NCI-H1417 (cell line): ENCODE measurements at regions not wholly inside any gene's neighbourhood (a gene's known extent, or its start where the extent isn't known, plus 50 kb on each side); places are given as distances from the start of the nearest gene placed in this dataset.
A peak's percentile ranks its signal among the peaks of the same experiment; 100 is the strongest.

ENCODE experiments used
- DNase-seq, 3 experiments: peaks; one replicate each; lab custom pipeline; 2025; lab: John Stamatoyannopoulos, UW

DNA sequence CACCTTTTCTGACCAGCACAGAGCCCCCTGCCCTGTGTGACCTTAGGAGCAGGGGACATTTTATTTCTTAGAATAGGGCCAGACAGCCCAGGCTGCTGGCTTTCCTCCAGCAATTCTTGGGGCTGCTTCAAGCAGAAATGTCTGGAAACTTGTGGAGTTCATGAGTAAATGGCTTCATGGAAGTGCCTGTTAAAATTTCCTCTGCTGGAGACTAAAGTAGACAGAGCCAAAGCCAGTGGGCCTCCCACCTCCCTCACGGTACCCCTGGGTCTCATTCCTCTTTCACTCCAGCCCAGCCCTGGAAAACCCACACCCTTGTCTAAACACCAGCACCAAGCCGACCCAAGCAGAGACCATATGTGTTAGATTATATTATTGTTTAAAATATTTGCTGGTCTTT, 505.5 kb upstream of the ZMIZ1 start:
- no peak for DNase-seq

DNA sequence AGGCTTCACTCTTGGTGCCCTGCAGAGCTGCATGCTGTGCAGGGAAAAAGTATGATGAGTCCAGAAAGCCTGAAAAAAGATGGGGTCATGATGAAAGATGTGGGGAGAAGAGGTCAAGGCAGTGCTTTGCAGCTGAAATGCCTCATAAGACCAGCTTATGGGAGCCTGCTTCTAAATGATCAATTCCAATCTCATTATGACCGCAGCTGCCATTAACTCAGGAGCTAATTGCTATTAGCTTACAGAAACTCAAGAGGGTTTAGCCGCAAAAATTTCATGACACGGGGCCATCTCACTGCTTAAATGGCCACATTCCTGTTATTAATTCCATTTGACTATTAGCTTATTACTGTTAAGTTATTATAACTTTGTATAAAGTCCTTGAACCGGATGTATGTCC, 502.9 kb upstream of the ZMIZ1 start:
- no peak for DNase-seq

DNA sequence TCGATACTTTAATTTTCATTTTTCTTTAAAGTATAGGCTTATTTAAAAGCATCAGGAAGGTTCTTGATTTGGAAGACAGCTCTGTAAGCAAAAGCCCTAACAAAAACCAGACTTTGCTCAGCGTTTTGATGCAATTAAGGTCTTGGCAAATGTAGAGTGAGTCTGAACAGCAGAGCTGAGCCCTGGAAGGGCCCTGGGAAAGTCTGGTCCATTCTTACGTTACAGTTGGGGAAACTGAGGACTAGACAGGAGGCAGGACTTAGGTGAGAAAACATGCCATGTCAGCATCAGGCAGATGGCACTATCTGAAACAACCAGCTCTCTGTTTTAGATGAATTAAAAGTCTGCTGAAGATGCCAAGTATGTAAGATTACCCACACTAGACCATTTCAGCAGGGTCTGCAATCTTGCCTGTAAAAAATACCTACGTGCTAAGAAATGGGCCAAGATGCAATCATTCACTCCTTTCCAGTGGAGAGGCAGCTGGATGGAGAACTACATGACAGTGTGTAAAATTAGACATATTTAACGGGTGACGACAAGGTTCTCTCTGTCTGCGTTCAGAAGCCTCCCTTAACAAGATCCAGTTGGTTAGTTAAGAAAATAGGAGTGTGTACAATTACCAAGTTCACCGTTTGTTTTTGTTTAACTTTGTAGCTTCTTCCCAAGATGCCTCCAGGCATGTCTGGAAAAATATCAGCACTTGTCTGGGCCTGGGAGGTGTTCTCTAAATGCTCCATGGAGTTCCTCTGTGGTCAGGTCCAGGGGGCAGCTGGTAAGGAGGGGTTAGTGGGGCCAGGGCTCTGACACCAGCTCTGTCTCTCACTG, 502.3 kb upstream of the ZMIZ1 start:
- DNase-seq, result no peak

DNA sequence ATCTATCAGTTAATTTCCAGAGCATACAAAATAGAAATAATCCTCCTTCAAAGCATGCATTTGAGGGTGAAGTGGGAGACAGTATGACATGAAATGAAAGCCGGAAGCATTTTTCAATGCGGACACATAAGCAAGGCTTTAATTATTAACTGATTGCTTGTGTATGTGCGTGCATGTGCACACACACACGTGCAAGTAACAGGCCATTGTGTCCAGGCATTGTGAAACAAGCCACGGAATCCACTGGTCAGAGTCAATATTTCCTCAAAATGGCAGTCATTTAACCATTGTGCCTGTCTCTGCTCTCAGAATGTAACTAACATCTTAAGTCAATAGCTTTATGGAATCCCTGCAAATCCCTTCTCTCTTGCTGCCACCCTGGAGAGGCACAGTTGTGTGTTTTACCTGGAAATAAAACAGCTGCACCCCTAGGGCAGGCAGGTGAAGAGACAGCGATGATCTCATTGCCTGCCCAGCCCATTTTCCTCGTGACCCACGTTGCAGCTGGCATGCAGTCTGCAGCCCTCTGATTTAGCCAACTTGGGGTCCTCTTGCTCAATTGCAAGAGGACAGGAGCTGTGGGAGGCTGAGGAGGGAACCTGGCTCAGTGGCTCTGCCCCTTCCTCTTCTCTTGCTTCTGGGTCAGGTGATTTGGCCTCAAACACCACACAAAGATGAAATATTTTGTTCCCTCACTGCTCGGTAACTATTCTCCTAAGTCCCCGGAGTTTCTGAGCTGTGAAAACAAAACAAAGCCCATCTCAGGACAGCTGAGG, 500.9 kb upstream of the ZMIZ1 start:
- DNase-seq, result peak; percentile 41 to 87 (median 66)

DNA sequence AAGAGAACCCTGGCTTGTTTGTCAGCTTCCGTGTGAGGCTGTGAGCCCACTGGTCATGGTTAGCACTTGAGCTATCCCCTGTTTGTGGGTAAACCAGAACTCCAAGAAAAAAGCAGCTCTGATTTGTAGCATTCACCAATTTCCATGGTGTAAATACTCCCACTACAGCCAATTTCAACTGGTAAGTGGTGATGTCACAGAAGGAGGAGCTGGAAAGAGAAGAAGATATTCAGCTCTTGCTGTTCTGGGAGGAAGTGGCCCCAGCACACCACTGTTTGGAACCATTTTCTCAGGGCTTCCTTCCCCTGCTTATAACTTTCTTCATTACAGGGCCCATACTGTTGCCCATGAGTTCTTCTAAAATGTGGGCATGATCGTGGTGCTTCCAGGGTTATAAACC, 500.1 kb upstream of the ZMIZ1 start:
- no peak for DNase-seq

DNA sequence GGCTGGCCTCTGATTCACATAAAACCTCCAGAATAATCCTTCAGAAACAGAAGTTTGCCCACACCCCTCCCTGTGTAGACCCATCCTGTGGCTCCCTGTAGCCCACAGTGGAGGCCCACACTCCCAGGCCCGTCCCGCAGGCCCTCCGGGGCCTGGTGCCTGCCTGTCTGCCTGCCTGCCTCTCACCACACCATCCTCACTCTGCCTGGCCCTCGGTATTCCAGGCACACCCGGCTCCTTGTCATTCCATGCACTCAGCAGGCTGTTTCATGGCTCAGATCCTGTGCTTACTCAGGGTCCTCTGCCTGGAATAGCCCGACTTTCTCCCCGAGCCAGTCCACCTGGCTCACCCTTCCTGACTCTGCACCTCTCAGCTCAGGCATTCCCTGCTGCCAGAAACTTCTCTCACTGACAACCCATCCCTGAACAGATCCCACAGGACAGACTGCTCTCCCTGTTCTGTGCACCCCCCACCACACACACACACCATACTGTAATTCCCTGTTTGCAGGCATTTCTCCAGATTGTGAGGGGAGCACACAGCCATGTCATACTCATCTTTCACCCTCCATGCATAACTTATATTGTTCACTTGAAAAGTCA, 498.0 kb upstream of the ZMIZ1 start:
- DNase-seq, result no peak

DNA sequence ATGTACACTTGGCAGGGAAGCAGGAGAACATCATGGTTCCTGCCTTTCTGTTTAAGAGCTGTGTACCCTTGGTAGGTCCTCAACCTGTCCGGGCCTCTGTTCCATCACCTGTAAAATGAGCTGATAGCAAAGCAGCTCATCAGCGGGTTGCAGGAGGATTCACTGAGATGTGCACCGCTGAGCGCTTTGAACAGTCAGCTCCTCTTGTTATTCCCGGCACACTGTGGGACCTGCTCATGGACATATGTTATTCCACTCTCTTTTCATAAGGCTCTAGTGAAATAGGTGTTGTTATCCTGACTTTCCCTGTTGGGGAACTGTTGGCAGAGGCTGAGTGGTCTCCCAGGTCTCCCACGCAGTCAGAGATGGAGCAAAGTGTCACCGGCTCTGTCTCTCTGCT, 497.5 kb upstream of the ZMIZ1 start:
- peak in 1 of 3 experiments; percentile 3 for DNase-seq

DNA sequence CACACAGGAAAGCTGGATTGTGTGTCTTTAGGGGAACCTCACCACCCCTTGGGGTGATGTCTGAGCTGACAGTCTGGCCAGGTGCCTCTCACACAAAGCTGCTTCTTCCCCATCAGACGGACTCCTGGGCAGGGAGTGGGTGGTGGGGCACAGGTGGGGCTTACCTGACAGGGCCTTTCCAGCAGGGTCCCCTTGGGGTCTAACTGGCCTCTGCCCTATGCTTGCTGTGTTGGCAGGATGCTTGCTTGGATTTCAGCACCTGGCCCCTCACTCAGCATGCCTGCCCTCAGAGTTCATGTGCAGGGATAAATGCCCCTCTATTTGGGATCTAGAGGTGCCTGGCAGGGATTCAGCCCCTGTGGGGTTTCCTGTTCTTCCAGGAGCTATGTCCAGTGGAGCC, 496.9 kb upstream of the ZMIZ1 start:
- no peak for DNase-seq

DNA sequence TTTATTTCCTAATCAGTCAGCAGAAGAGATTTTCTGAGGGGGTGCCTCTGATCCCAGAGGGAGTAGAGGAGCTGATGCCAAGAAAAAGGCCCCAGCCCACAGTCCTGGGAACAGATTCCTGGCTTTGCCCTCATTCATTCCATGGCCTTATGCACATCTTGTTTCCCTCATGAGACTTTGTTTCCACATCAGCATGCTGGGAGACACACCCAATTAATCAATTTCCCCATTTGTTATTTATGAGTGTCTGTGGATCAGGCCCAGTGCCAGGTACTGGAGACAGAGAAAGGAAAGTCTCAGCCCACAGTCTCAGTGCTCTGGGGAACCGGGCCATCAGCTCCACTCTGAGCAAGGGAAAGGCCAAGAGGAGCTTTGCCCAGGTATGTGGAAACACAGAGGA, 496.2 kb upstream of the ZMIZ1 start:
- no peak for DNase-seq

DNA sequence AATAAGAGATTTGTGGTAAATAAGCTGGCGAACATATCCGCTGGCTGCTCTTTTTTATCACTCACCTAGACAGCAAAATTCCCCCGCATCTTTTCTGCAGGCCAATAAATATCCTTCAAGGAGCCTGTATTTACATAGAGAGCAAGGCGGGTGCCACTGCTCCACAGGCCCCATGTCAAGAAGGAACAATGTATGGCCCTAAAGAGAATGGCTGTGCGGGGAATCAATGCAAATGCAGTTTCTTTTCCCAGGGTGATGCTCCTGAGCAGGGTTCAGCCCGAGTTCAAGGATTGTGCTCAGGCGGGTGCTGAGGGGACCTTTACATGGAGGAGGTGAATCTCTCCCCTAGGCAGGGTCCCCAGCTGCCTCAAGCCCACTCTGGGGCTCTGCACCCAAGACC, 494.2 kb upstream of the ZMIZ1 start:
- DNase-seq, result no peak

DNA sequence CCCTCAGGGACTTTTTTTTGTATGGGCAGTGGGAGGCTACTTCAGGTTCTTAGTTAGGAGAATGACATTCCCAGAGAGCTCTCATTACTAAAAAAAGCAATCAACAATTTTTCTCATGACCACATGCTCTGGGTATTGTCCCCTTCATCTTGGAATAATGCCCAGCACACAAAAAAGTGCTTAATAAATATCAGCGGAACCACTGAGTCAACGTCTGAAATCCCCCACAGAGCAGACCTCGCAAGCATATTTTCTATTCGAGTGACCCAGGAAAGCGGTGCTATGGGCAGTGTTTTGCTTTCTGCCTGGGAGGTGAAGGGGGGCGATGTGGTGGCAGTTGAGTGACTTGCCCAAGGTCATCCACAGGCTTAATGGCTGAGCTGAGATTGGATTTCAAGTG, 493.4 kb upstream of the ZMIZ1 start:
- no peak for DNase-seq

DNA sequence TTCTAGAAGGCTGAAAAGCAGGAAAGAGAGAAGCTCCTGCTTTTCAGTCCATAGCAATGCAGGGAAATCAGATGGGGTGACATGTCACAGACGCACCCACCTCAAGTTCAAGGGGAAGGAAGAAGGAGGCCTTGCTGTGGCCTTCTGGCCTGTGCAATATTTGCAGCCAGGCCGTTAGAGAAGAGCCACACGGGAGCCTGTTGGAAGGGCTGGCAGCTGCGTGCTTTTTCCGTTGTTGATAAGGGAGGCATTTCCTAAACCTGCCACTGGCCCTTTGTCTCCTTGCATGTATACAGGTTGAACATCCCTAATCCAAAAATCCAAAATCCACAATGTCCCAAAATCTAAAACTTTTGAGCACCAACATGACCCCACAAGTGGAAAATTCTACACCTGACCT, 492.5 kb upstream of the ZMIZ1 start:
- no peak for DNase-seq

DNA sequence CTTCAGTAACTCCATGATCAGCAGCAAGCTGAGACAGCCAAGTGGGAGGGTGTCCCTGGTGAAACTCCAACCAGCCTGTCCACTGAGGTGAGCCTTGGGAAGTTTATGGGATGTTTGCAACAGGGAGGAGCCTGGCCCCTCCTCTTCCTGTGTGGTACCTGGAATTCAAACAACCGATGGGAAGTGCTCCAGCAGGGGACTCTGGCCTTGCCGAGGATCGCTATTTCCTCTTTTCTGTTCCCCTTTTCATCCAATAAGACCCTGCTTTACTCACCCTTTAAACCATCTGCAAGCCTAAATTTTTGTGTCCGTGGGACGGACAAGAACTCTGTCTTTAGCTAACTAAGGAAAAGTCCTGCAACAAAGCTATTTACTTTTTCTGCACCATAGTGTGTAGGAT, 491.1 kb upstream of the ZMIZ1 start:
- DNase-seq, result no peak

DNA sequence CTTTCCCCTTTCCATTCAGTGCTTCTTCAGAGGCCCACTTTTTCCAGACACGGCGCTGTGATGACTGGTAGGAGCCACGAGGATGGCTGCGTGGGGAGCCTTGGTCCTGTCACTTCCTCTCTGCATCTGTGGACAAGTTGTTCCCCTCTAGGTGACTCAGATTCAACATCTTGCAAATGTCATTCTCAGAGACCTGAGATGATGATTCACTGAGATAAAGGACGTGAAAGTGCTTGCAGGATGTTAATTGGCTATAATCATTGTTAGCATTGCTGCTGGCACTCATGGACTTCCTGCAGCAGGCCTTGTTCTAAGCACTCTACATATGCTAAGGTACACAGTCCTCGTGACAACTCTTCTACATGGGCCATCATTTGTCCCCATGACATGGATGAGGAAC, 489.8 kb upstream of the ZMIZ1 start:
- peak in 1 of 3 experiments; percentile 10 for DNase-seq

DNA sequence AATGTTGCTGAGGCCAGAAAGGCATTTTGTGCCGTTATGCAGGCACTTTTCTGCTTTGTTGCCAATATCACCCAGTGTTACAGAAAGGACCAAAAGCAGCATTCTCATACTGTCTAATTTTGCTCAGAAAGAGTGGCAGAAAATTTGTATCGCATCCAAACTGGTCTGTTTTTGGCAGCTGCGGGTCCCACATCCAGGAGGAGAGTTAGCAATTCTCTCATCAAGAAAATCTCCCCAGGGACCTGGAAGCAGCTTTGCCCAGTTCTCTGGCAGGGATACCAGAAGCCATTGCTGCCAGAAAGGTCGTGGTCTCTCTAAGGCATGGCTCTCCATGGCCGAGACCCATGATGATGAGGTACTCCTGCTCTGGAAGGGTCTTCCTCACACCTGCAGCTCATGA, 489.2 kb upstream of the ZMIZ1 start:
- no peak for DNase-seq

DNA sequence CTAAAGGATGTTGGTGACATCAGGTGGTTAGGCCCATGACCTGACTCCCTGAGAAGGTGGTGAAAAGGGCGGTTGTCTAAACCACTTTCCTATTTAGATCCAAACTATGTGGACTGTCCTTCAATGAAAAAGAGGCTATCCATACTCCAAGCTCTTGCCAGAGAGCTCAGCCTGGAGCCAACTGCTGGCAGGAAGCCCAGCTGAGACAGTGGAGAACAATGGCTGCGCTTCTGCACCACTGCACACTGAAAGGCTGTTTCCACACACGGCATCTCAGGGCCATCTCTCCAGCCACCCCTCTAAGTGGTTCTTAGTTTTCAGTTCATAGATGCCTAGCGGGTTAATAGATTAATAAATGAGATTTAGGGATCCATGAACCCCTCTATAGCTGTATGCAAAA, 488.8 kb upstream of the ZMIZ1 start:
- DNase-seq, result peak; percentile 42 to 72 (median 58)

DNA sequence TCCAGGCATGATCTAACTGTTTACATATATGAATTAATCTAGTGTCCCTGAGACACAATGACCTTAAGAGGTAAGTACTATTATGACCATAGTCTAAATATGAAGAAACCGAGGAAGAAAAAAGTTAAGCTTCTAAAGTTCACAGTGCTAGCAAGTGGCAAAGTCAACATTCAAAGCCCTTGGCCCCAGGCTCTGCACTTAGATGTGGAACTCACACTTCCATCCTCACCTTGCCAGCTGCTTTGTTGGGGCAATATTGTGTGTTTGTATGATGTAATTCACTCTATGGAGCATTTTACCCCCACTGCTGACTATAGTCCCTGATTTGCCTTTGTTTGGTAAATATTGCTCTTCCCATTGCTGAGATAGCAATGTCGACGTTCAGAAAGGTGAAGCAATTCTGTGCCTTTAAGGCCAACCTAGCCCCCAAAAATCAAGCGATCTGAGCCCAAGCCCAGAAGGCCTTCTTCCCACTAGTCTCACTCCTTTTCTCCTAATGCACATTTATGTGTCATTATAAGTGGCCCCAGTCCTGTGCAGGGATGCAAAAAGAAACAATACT, 487.6 kb upstream of the ZMIZ1 start:
- DNase-seq, result no peak

DNA sequence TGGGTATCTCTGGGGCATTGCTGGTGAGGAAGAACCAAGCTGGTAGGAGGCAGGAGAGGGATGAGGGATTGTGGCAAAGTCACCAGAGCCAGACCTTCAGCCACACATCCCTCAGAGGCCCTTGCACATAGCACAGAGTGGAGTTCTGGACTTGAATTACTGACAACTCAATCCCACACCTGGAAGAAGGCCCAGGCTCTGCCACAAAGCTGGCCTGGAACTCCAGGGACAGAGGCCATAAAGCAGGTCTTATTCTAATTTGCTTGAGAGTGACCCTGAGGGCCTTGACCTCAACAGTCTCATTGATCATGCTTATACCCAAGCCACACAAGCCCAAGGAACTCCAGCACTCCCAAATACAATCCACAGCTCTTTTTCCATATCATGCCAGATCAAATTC, 486.2 kb upstream of the ZMIZ1 start:
- DNase-seq, result no peak

DNA sequence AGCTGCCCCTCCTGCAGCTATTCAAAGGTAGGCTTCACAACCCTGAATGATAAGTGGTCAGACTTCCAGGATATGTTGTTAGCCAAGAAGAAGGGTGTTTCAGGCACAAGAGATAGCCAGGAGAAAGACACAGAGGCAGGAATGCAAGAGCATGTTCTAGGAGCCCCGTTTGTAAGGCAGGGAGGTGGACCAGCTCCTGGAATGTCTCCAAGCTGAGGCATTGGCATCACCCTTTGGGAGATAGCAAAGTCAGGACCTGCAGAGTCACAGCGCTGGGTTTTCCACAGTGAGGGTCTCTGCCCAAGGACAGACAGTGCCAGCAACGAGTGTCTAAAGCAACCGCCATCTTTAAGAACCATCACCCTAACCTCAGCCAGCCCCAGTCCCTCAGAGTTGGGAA, 484.5 kb upstream of the ZMIZ1 start:
- DNase-seq, result no peak

DNA sequence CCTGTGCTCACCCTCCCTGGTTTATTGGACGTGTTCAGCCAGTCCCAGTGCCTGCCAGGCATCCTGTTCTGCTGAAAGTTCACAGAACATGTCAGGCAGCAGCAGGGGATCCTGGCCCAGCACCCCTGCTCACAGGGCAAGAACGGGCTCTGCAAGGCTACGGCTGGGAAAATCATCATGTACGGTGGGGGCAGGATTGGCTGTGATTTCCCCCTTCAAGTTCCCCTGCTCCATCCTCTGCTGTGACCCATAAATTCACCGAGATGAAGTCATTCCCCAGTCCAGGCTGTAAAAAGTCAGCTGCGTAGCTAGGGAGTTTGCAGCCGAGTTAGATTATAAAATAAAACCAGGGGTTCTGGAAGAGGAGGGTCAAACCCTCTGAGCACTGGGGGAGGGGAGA, 484.1 kb upstream of the ZMIZ1 start:
- no peak for DNase-seq

DNA sequence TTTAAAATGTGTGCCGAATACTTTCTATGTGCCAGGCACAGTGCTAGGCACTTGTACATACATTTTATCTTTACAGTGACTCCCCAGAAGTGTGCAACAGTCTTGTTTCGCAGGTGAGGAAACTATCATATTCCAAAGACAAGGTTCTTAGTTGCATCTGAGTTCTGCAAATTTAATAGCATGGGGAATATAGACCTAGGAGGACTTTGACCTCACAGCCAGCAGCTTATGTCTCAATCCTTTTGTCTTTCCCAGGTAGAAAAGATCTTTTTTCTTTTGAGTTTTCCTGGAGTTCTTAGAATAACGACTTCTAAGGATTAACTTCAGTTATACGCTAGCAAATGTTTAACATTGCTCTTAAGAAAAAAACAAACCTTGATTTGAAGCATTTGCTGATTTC, 482.8 kb upstream of the ZMIZ1 start:
- DNase-seq, result no peak

DNA sequence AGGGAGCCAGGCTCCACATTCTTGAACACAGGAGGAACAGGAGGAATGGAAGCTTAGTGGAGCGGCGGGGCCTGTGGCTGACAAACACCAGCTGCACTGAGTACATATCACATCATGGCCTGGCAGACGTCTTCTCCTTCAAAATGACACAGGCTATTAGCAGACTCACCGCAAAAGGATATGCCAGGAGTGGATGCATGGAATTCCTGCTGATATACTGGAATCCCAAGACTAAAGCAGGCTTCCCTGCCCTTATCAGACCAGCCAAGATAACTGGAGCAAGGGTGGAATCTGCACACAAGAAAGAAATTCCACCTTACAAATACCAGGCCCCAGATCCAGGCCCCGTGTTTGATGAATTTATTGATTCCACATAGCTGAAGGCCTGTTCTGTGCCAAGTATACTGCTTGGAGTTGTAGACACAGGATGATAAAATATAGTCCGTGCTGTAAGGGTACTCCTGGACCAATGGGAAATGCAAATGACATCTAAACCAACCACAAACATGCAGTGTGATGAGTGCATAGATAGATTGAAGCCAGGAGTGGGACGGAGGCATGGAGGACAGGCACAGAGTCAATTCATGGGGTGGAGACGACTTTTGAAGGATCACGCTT, 480.5 kb upstream of the ZMIZ1 start:
- peak in 1 of 3 experiments; percentile 18 for DNase-seq
